NB4 (cell line): ENCODE measurements at regions not wholly inside any gene's neighbourhood (a gene's known extent, or its start where the extent isn't known, plus 50 kb on each side); places are given as distances from the start of the nearest gene placed in this dataset.

Experiments
- CTCF ChIP-seq: IDR thresholded peaks from one replicate; pipeline ENCODE4 v1.5.1; 2012; ENCODE audit warnings: low read depth, low read length
- MAX ChIP-seq: IDR thresholded peaks from 2 replicates; pipeline ENCODE4 v1.6.1; 2011; ENCODE audit warnings: low read depth, low read length
- MYC ChIP-seq: IDR thresholded peaks from 2 replicates; pipeline ENCODE4 v1.6.1; 2011; ENCODE audit warnings: low read depth, low read length
- POLR2A ChIP-seq: IDR thresholded peaks from 2 replicates; pipeline ENCODE4 v1.6.1; 2011; ENCODE audit warnings: mild to moderate bottlenecking; ENCODE audit not compliant: insufficient read length; ENCODE audit errors: extremely low read depth

- TF ChIP-seq CTCF (no peak), MAX (no peak), POLR2A (no peak), MYC (no peak)
Measured at GRCh38 chr4:67328393-67328792, 216.9 kb downstream of the CENPC start.
